ENCODE measurements at regions not wholly inside any gene's neighbourhood (a gene's known extent, or its start where the extent isn't known, plus 50 kb on each side); places are given as distances from the start of the nearest gene placed in this dataset.

GRCh38 chr2:221926327-221926726 is 354.2 kb upstream of the EPHA4 start:
- no peak overlapping the region for H3K27ac ChIP-seq (ENCODE audit: low read depth in 1 of 2, low read length in 1 of 2)
- H3K27me3 ChIP-seq (ENCODE audit: control insufficient read depth in 3 of 3, insufficient read depth in 3 of 3, low read length in 2 of 3): no peaks in the 10 kb centered on the region
- TF ChIP-seq CTCF (IDR thresholded peaks at IDR 0.05; ENCODE audit: control extremely low read depth, extremely low read depth): no peak
- no peak overlapping the region for H3K4me3 ChIP-seq
- no peaks in the 10 kb centered on the region for H3K36me3 ChIP-seq (ENCODE audit: control insufficient read depth in 4 of 4, insufficient read depth in 4 of 4, low read length in 4 of 4)
- 84 to 89% methylated on average over 2 of the region's 2 CpGs for WGBS, 2 donors
- no peaks in the 10 kb centered on the region for H3K9me3 ChIP-seq (ENCODE audit: control insufficient read depth in 4 of 4, insufficient read depth in 3 of 4, low read length in 3 of 4)
- ATAC-seq (ENCODE audit: insufficient read depth, low FRiP score) (no peak), DNase-seq (no peak)
- H3K4me1 ChIP-seq (ENCODE audit: control insufficient read depth in 5 of 5, insufficient read depth in 5 of 5, low read length in 5 of 5): no peaks in the 10 kb centered on the region
- H3K9ac ChIP-seq (ENCODE audit: insufficient read depth in 1 of 2, low read length in 2 of 2): no peak overlapping the region

- no peak for TF ChIP-seq CTCF (IDR thresholded peaks at IDR 0.05; ENCODE audit: control extremely low read depth, extremely low read depth)
- ATAC-seq (ENCODE audit: insufficient read depth, low FRiP score): no peak
These were observed 352.5 kb upstream of the EPHA4 start for GRCh38 chr2:221924576-221924975.

GRCh38 chr2:221915926-221916325 is 343.8 kb upstream of the EPHA4 start:
- H3K9me3 ChIP-seq (ENCODE audit: control insufficient read depth in 4 of 4, insufficient read depth in 3 of 4, low read length in 3 of 4): no peaks in the 10 kb centered on the region
- ATAC-seq (ENCODE audit: insufficient read depth, low FRiP score): no peak
- H3K27me3 ChIP-seq (ENCODE audit: control insufficient read depth in 3 of 3, insufficient read depth in 3 of 3, low read length in 2 of 3): no peaks in the 10 kb centered on the region
- H3K4me3 ChIP-seq: no peak overlapping the region
- H3K36me3 ChIP-seq (ENCODE audit: control insufficient read depth in 4 of 4, insufficient read depth in 4 of 4, low read length in 4 of 4): no peaks in the 10 kb centered on the region
- no peak for DNase-seq
- no peak overlapping the region for H3K9ac ChIP-seq (ENCODE audit: insufficient read depth in 1 of 2, low read length in 2 of 2)
- no peak for TF ChIP-seq CTCF (IDR thresholded peaks at IDR 0.05; ENCODE audit: control extremely low read depth, extremely low read depth)
- WGBS, 2 donors: 75 to 76% methylated on average over 2 of the region's 2 CpGs
- H3K4me1 ChIP-seq (ENCODE audit: control insufficient read depth in 5 of 5, insufficient read depth in 5 of 5, low read length in 5 of 5): peaks cover 0 to 7% (median 0%) of the 10 kb centered on the region in 5 donors
- H3K27ac ChIP-seq (ENCODE audit: low read depth in 1 of 2, low read length in 1 of 2): no peak overlapping the region

More at GRCh38 chr2:221924576-221924975, 352.5 kb upstream of the EPHA4 start:
- no peak for DNase-seq
- Histone ChIP-seq H3K9me3 (ENCODE audit: control insufficient read depth in 4 of 4, insufficient read depth in 3 of 4, low read length in 3 of 4) (no peaks in the 10 kb centered on the region), H3K4me1 (ENCODE audit: control insufficient read depth in 5 of 5, insufficient read depth in 5 of 5, low read length in 5 of 5) (no peaks in the 10 kb centered on the region), H3K27ac (ENCODE audit: low read depth in 1 of 2, low read length in 1 of 2) (no peak overlapping the region), H3K4me3 (no peak overlapping the region), H3K27me3 (ENCODE audit: control insufficient read depth in 3 of 3, insufficient read depth in 3 of 3, low read length in 2 of 3) (no peaks in the 10 kb centered on the region), H3K36me3 (ENCODE audit: control insufficient read depth in 4 of 4, insufficient read depth in 4 of 4, low read length in 4 of 4) (no peaks in the 10 kb centered on the region), H3K9ac (ENCODE audit: insufficient read depth in 1 of 2, low read length in 2 of 2) (no peak overlapping the region)

DNA sequence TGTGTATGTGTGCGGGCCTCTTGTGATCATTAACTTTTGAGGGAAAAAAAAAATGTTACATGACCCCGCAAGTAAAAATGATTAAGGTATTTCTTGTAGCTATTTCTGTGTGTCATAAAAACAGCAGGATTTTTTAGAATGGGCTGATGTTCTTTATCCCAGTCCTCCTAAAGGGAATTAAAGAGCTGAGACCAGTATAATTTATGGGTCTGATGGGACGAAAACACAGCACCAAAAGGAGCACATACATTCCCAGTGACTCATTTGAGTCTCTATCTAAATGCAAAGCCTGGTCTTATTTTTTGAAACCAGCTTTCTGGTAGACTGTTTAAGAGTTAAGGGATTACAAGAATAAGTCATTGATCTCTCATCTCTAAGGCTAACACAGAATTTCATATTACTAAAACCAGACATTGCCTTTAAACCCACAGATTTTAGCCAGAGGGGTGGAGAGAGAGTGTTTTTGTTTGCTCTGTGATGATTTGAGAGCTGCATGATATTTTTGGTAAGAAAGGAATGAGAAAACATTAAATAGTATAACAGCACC is 342.3 kb upstream of the EPHA4 start:
- Histone ChIP-seq H3K4me1 (ENCODE audit: control insufficient read depth in 5 of 5, insufficient read depth in 5 of 5, low read length in 5 of 5) (peaks cover 0 to 7% (median 0%) of the 10 kb centered on the region in 5 donors), H3K4me3 (no peak overlapping the region), H3K36me3 (ENCODE audit: control insufficient read depth in 4 of 4, insufficient read depth in 4 of 4, low read length in 4 of 4) (no peaks in the 10 kb centered on the region), H3K27ac (ENCODE audit: low read depth in 1 of 2, low read length in 1 of 2) (no peak overlapping the region), H3K27me3 (ENCODE audit: control insufficient read depth in 3 of 3, insufficient read depth in 3 of 3, low read length in 2 of 3) (no peaks in the 10 kb centered on the region), H3K9me3 (ENCODE audit: control insufficient read depth in 4 of 4, insufficient read depth in 3 of 4, low read length in 3 of 4) (no peaks in the 10 kb centered on the region), H3K9ac (ENCODE audit: insufficient read depth in 1 of 2, low read length in 2 of 2) (no peak overlapping the region)
- ATAC-seq (ENCODE audit: insufficient read depth, low FRiP score) (no peak), DNase-seq (no peak)
- no peak for TF ChIP-seq CTCF (IDR thresholded peaks at IDR 0.05; ENCODE audit: control extremely low read depth, extremely low read depth)
- WGBS, 2 donors: 58 to 61% methylated on average over 3 of the region's 3 CpGs

Measured in lung (tissue), 11 donors.